Keratinocyte (primary cell): ENCODE measurements at regions not wholly inside any gene's neighbourhood (a gene's known extent, or its start where the extent isn't known, plus 50 kb on each side); places are given as distances from the start of the nearest gene placed in this dataset.

ENCODE experiments used
- DNase-seq: peaks from one replicate; pipeline ENCODE4 v3.0.0-alpha.2; 2011; ENCODE audit warnings: low read depth, missing footprints, low spot score
- FAIRE-seq: peaks from 2 replicates; lab custom pipeline; 2011; peaks lifted over from hg19 to GRCh38; lab: Jason Lieb, UNC
- H2AFZ ChIP-seq: 2 replicates; pipeline ENCODE4 v1.6.0; 2012; ENCODE audit warnings: low read length, control low read depth, inconsistent platforms; ENCODE audit not compliant: control insufficient read depth
- H3K27ac ChIP-seq: 2 replicates; pipeline ENCODE4 v1.5.1; 2011; ENCODE audit warnings: low read length; ENCODE audit not compliant: control insufficient read depth, insufficient read depth
- H3K27me3 ChIP-seq: 3 replicates; pipeline ENCODE4 v1.6.0; 2011; ENCODE audit warnings: low read length; ENCODE audit not compliant: control insufficient read depth, insufficient read depth; ENCODE audit errors: extremely low read depth
- H3K36me3 ChIP-seq, 2 experiments: 2 replicates in 1 of 2; 3 replicates in 1 of 2; pipeline ENCODE4 v1.5.1; 2011; ENCODE audit warnings: low read length in 2 of 2, mild to moderate bottlenecking in 1 of 2; ENCODE audit not compliant: control insufficient read depth in 2 of 2, insufficient read depth in 2 of 2; ENCODE audit errors: extremely low read depth in 1 of 2
- H3K4me1 ChIP-seq: 3 replicates; pipeline ENCODE4 v1.5.1; 2011; ENCODE audit warnings: low read length; ENCODE audit not compliant: control insufficient read depth, insufficient read depth; ENCODE audit errors: extremely low read depth
- H3K4me2 ChIP-seq: 3 replicates; pipeline ENCODE4 v1.6.0; 2011; ENCODE audit warnings: low read depth, low read length; ENCODE audit not compliant: control insufficient read depth, insufficient read depth; ENCODE audit errors: extremely low read depth
- H3K4me3 ChIP-seq, 3 experiments: fragments of 200-600 bp in 1 of 3; sonication (generic) in 1 of 3; 2 replicates in 2 of 3; 3 replicates in 1 of 3; pipeline ENCODE4 v1.5.1; 2011 to 2016; ENCODE audit warnings: low read length in 3 of 3, mild to moderate bottlenecking in 3 of 3, control low read depth in 2 of 3, inconsistent platforms in 1 of 3, low read depth in 1 of 3, mixed read lengths in 1 of 3, mixed run types in 1 of 3, moderate library complexity in 1 of 3; ENCODE audit not compliant: control insufficient read depth in 2 of 3, insufficient read depth in 2 of 3; ENCODE audit errors: extremely low read depth in 1 of 3
- H3K79me2 ChIP-seq: 2 replicates; pipeline ENCODE4 v1.6.0; 2012; ENCODE audit warnings: low read length; ENCODE audit not compliant: control insufficient read depth, insufficient read depth
- H3K9ac ChIP-seq: 3 replicates; pipeline ENCODE4 v1.6.0; 2011; ENCODE audit warnings: low read length; ENCODE audit not compliant: control insufficient read depth, insufficient read depth; ENCODE audit errors: extremely low read depth
- H3K9me1 ChIP-seq: 3 replicates; pipeline ENCODE4 v1.6.0; 2011; ENCODE audit warnings: low read length; ENCODE audit not compliant: control insufficient read depth, insufficient read depth; ENCODE audit errors: extremely low read depth
- H3K9me3 ChIP-seq: 2 replicates; pipeline ENCODE4 v1.5.1; 2012; ENCODE audit warnings: low read depth, low read length; ENCODE audit not compliant: control insufficient read depth
- H4K20me1 ChIP-seq: 3 replicates; pipeline ENCODE4 v1.6.0; 2011; ENCODE audit warnings: low read length; ENCODE audit not compliant: control insufficient read depth, insufficient read depth; ENCODE audit errors: extremely low read depth
- CTCF ChIP-seq, 3 experiments: IDR thresholded peaks in 1 of 3; conservative IDR thresholded peaks in 1 of 3; optimal IDR thresholded peaks in 1 of 3; 2 replicates in 2 of 3; 3 replicates in 1 of 3; pipeline versions ENCODE3 to v1.5.1; 2011; ENCODE audit warnings: low read length in 3 of 3, mild to moderate bottlenecking in 3 of 3, moderate library complexity in 2 of 3, control low read depth in 1 of 3, inconsistent platforms in 1 of 3; ENCODE audit not compliant: insufficient read depth in 2 of 3; ENCODE audit errors: extremely low read depth in 1 of 3
- EZH2 ChIP-seq: IDR thresholded peaks from one replicate; pipeline ENCODE4 v1.6.1; 2012; ENCODE audit warnings: inconsistent platforms, mild to moderate bottlenecking, low read length, moderate library complexity
- dilution Hi-C: fragments of 300-500 bp; cut with MboI; formaldehyde crosslinking; loops from one replicate; pipeline ENCODE4 v1.7.0; 2020; ENCODE audit warnings: low sequenced_read_pairs; ENCODE audit not compliant: extremely low pct_ligation_motif_present

GRCh38 chr5:68432682-68433081 is 217.1 kb downstream of the PIK3R1 start:
- H3K27ac ChIP-seq: no peak overlapping the region
- H3K9me1 ChIP-seq: no peaks in the 10 kb centered on the region
- no peaks in the 10 kb centered on the region for H3K27me3 ChIP-seq
- no peak overlapping the region for H3K4me3 ChIP-seq
- no peaks in the 10 kb centered on the region for H3K9me3 ChIP-seq
- DNase-seq: no peak
- H2AFZ ChIP-seq: peak overlapping the region; percentile 25
- peak; percentile 60 for FAIRE-seq
- H3K9ac ChIP-seq: no peak overlapping the region
- H3K36me3 ChIP-seq: no peaks in the 10 kb centered on the region
- H3K4me2 ChIP-seq: no peak overlapping the region
- no peaks in the 10 kb centered on the region for H4K20me1 ChIP-seq
- TF ChIP-seq EZH2: no peak
- no peak for TF ChIP-seq CTCF (optimal IDR thresholded peaks at IDR 0.05 in 1 of 3, IDR thresholded peaks at IDR 0.05 in 1 of 3, conservative IDR thresholded peaks at IDR 0.05 in 1 of 3; ENCODE audit: extremely low read depth in 1 of 3, insufficient read depth in 2 of 3, low read length in 3 of 3)
- dilution Hi-C loops: no loop called here
- peaks cover 25% of the 10 kb centered on the region for H3K4me1 ChIP-seq
- no peaks in the 10 kb centered on the region for H3K79me2 ChIP-seq

DNA sequence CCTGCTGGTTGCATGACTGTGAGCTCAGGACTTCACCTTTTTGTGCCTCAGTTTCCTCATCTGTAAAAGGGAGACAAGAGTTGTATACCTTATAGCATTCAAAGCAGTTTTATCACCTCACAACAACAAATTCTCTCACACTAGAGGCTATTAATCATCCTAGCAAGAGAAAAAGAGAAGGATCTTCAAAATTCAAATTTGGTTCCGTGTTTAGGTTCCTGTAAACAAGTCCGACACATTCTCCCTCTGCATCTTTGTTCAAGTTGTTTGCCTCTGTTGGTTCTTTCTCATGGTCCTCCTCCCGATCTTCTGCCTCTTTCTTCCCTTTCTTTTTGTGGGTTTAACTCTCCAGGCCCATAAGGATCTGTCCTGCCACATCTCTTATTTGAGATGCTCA is 218.0 kb downstream of the PIK3R1 start:
- no peak for FAIRE-seq
- dilution Hi-C loops: no loop called here

More for the DNA sequence above, 218.0 kb downstream of the PIK3R1 start:
- no peaks in the 10 kb centered on the region for H4K20me1 ChIP-seq
- no peak for DNase-seq
- no peaks in the 10 kb centered on the region for H3K9me1 ChIP-seq
- TF ChIP-seq CTCF (optimal IDR thresholded peaks at IDR 0.05 in 1 of 3, IDR thresholded peaks at IDR 0.05 in 1 of 3, conservative IDR thresholded peaks at IDR 0.05 in 1 of 3; ENCODE audit: extremely low read depth in 1 of 3, insufficient read depth in 2 of 3, low read length in 3 of 3) (no peak), EZH2 (no peak)
- H2AFZ ChIP-seq: peak overlapping the region; percentile 4
- peak overlapping the region; percentile 27 for H3K4me2 ChIP-seq
- H3K4me3 ChIP-seq: no peak overlapping the region
- peak overlapping the region; percentile 75 for H3K27ac ChIP-seq
- H3K36me3 ChIP-seq: no peaks in the 10 kb centered on the region
- peaks cover 25% of the 10 kb centered on the region for H3K4me1 ChIP-seq
- peak overlapping the region; percentile 8 for H3K9ac ChIP-seq
- no peaks in the 10 kb centered on the region for H3K9me3 ChIP-seq
- H3K79me2 ChIP-seq: no peaks in the 10 kb centered on the region
- H3K27me3 ChIP-seq: no peaks in the 10 kb centered on the region
